ENCODE measurements at regions not wholly inside any gene's neighbourhood (a gene's known extent, or its start where the extent isn't known, plus 50 kb on each side); places are given as distances from the start of the nearest gene placed in this dataset.

DNA sequence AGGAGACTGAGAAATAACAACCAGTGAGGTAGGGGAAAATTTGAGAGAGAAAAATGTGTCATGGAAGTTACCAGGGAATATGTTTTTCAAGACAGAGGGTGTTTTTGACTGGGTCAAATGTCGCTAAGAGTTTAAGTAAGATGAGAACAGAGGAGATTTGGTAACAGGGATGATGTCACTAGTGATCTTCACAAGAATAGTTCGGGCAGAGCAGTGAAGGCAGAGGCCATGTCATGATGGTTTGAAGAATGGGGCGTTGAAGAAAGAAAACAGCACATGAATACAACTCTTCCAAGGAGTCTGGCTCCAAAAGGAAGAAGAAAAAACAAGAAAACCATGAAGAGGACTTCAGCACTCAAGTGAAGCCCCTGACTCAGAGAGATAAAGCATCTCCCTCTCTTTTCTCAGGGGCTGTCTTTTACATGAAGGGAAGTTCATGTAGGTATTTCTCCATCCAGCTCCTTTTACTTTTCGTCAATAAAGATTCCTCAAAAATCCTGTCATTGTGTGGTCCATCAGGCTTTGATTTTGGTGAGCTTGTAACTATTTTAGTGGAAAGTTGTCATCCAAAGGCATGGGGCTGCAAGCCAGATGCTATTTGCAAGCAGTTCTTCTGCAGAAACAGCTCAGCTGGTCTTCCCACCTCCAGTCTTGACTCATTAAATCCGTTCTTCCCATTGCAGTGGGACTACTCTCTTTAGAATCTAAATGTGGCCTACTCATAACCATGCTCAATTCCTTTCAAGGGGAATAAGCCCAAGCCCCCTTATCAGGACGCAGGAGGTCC, 397.3 kb downstream of the LMX1A start (continued):
- TF ChIP-seq, protein P1, sequence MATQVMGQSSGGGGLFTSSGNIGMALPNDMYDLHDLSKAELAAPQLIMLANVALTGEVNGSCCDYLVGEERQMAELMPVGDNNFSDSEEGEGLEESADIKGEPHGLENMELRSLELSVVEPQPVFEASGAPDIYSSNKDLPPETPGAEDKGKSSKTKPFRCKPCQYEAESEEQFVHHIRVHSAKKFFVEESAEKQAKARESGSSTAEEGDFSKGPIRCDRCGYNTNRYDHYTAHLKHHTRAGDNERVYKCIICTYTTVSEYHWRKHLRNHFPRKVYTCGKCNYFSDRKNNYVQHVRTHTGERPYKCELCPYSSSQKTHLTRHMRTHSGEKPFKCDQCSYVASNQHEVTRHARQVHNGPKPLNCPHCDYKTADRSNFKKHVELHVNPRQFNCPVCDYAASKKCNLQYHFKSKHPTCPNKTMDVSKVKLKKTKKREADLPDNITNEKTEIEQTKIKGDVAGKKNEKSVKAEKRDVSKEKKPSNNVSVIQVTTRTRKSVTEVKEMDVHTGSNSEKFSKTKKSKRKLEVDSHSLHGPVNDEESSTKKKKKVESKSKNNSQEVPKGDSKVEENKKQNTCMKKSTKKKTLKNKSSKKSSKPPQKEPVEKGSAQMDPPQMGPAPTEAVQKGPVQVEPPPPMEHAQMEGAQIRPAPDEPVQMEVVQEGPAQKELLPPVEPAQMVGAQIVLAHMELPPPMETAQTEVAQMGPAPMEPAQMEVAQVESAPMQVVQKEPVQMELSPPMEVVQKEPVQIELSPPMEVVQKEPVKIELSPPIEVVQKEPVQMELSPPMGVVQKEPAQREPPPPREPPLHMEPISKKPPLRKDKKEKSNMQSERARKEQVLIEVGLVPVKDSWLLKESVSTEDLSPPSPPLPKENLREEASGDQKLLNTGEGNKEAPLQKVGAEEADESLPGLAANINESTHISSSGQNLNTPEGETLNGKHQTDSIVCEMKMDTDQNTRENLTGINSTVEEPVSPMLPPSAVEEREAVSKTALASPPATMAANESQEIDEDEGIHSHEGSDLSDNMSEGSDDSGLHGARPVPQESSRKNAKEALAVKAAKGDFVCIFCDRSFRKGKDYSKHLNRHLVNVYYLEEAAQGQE (IDR thresholded peaks at IDR 0.05; ENCODE audit: low read depth) = no peak
- no peak for TF ChIP-seq ZFX (IDR thresholded peaks at IDR 0.05)
- TF ChIP-seq ELF1 (IDR thresholded peaks at IDR 0.05; ENCODE audit: borderline replicate concordance, low read depth) = no peak
- TF ChIP-seq SIN3A (IDR thresholded peaks at IDR 0.05; ENCODE audit: low read depth) = no peak
- TF ChIP-seq, protein P2, sequence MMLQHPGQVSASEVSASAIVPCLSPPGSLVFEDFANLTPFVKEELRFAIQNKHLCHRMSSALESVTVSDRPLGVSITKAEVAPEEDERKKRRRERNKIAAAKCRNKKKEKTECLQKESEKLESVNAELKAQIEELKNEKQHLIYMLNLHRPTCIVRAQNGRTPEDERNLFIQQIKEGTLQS (IDR thresholded peaks at IDR 0.05) = no peak
- TF ChIP-seq ZNF274 (IDR thresholded peaks at IDR 0.05; ENCODE audit: low read depth, low read length) = no peak
- TF ChIP-seq POLR2A (IDR thresholded peaks at IDR 0.05; ENCODE audit: borderline replicate concordance, extremely low read depth, insufficient read depth, insufficient read length) = no peak

DNA sequence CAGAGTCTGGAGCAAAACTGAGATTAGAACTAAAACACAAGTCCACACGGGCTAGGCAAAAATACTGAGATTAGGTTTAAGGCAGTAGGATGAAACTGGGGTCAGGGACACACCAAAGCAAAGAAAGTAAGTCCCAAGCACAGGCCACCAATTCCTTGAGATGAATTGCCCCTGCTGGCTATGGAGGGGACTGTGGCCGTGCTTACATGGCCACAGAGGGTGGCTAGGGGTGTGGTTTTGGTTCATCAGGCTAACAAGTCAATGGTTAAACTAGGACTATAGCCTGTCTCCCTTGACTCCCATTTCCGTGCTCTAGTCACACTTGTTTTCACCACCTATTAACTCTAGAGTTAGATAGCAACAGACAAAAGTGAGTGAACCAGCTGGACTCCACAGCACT, 394.8 kb downstream of the PBX1 start:
- Histone ChIP-seq H3K9me3 (ENCODE audit: control insufficient read depth in 1 of 2, insufficient read depth in 1 of 2, low read depth in 1 of 2, low read length in 2 of 2) (no peaks in the 10 kb centered on the region), H3K36me3 (ENCODE audit: control insufficient read depth in 1 of 2, insufficient read depth in 2 of 2, low read length in 2 of 2) (no peaks in the 10 kb centered on the region), H3K4me3 (replicated peaks in 1 of 2; ENCODE audit: low read depth in 1 of 2, low read length in 2 of 2) (no peak overlapping the region), H3K9me2 (ENCODE audit: insufficient read depth) (no peaks in the 10 kb centered on the region), H3K79me2 (ENCODE audit: insufficient read depth, low read length) (no peaks in the 10 kb centered on the region), H3K27me3 (ENCODE audit: insufficient read depth, low read length) (no peaks in the 10 kb centered on the region), H3K27ac (ENCODE audit: low read depth, low read length) (no peak overlapping the region), H3K4me1 (ENCODE audit: control insufficient read depth in 1 of 2, insufficient read depth in 2 of 2, low read length in 2 of 2) (no peaks in the 10 kb centered on the region), H4K20me1 (ENCODE audit: insufficient read depth) (no peaks in the 10 kb centered on the region), H3K9ac (ENCODE audit: low read length) (no peak overlapping the region), H2AFZ (ENCODE audit: low read depth, low read length, poor library complexity, severe bottlenecking) (no peak overlapping the region), H3K4me2 (ENCODE audit: low read length) (no peak overlapping the region)
- ChIA-PET RAD21 (ENCODE audit: low non-redundant PET in 1 of 2, low total read pairs in 2 of 2, uncharacterized antibody in 2 of 2, unreplicated experiment in 2 of 2) (no interaction called here), POLR2A (no interaction called here), CTCF (no interaction called here)
- intact Hi-C loops (cut with micrococcal nuclease) = no loop called here
- BruUV-seq (replicated peaks) = no TSS peak
- TF ChIP-seq, protein P3, sequence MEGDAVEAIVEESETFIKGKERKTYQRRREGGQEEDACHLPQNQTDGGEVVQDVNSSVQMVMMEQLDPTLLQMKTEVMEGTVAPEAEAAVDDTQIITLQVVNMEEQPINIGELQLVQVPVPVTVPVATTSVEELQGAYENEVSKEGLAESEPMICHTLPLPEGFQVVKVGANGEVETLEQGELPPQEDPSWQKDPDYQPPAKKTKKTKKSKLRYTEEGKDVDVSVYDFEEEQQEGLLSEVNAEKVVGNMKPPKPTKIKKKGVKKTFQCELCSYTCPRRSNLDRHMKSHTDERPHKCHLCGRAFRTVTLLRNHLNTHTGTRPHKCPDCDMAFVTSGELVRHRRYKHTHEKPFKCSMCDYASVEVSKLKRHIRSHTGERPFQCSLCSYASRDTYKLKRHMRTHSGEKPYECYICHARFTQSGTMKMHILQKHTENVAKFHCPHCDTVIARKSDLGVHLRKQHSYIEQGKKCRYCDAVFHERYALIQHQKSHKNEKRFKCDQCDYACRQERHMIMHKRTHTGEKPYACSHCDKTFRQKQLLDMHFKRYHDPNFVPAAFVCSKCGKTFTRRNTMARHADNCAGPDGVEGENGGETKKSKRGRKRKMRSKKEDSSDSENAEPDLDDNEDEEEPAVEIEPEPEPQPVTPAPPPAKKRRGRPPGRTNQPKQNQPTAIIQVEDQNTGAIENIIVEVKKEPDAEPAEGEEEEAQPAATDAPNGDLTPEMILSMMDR (IDR thresholded peaks at IDR 0.05 in 2 of 3, conservative IDR thresholded peaks at IDR 0.05 in 1 of 3; ENCODE audit: borderline replicate concordance in 1 of 3, insufficient read depth in 1 of 3, low read depth in 2 of 3, low read length in 2 of 3) = 0 out of 6 replicates have a peak, but pooled peaks of 1 of the 3 experiments have one; percentile 12
- TF ChIP-seq ZFX (IDR thresholded peaks at IDR 0.05) = no peak
- ATAC-seq (0 out of 2 replicates have a peak, but pooled peaks have one; percentile 42), DNase-seq (ENCODE audit: low read depth, low spot score) (no peak)

All from HCT116 (cell line).